Panc1 (cell line): ENCODE measurements at regions not wholly inside any gene's neighbourhood (a gene's known extent, or its start where the extent isn't known, plus 50 kb on each side); places are given as distances from the start of the nearest gene placed in this dataset.

ENCODE experiments used
- CTCF ChIP-seq: fragments of 450-650 bp; IDR thresholded peaks from 2 replicates; pipeline ENCODE4 v1.5.1; 2017; ENCODE audit warnings: mild to moderate bottlenecking
- POLR2AphosphoS5 ChIP-seq: IDR thresholded peaks from 2 replicates; pipeline ENCODE4 v1.6.1; 2012; ENCODE audit warnings: mild to moderate bottlenecking, low read depth, low read length, moderate library complexity
- REST ChIP-seq, 2 experiments: IDR thresholded peaks; 2 replicates each; pipeline ENCODE4 v1.6.1; 2011 to 2012; ENCODE audit warnings: low read depth in 2 of 2, control low read depth in 1 of 2, low read length in 1 of 2, mild to moderate bottlenecking in 1 of 2, moderate library complexity in 1 of 2; ENCODE audit not compliant: insufficient read depth in 1 of 2
- SIN3A ChIP-seq: IDR thresholded peaks from 2 replicates; pipeline ENCODE4 v1.6.1; 2012; ENCODE audit warnings: low read depth, mild to moderate bottlenecking, low read length, moderate library complexity, borderline replicate concordance; ENCODE audit not compliant: insufficient read depth

GRCh38 chr22:27329966-27330645 lies 471.4 kb downstream of the MN1 start:
- TF ChIP-seq POLR2AphosphoS5 (no peak), SIN3A (no peak), CTCF (no peak), REST (IDR thresholded peaks at IDR 0.05; ENCODE audit: insufficient read depth in 1 of 2, low read depth in 2 of 2, low read length in 1 of 2) (no peak)
